NCI-H526 treated with DMSO at 0.1 percent for 48 hours (cell line): ENCODE measurements at regions not wholly inside any gene's neighbourhood (a gene's known extent, or its start where the extent isn't known, plus 50 kb on each side); places are given as distances from the start of the nearest gene placed in this dataset.
"Not testable (repeated sequence)": the region's sequence is repeated elsewhere in the genome, so short reads cannot be mapped to it uniquely, and the experiment has no call there.

Experiments
- DNase-seq: peaks from one replicate; lab custom pipeline; 2025; lab: John Stamatoyannopoulos, UW

DNA sequence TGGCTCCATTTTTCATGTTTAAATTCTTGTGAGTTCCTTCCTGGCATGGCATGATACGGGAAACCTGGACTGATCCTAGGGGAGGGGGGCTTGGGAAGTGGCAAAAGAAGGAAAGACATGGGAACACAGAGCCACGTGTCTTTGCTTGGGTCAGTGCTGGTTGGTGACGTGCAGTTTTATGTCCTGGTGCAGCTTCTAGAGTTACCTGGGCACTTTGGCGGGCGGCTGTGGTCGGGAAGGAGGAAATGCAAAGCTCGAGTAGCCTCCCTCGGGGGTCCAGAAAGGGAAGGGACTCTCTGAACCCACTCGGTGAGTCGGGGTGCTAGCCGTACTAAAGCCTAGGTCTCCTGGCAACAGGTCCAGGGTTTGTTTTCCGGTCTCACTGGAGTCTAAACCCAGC is 94.6 kb downstream of the APOB start:
- DNase-seq: no peak

GRCh38 chr2:20946468-20946867 is 97.4 kb downstream of the APOB start:
- no peak for DNase-seq

DNA sequence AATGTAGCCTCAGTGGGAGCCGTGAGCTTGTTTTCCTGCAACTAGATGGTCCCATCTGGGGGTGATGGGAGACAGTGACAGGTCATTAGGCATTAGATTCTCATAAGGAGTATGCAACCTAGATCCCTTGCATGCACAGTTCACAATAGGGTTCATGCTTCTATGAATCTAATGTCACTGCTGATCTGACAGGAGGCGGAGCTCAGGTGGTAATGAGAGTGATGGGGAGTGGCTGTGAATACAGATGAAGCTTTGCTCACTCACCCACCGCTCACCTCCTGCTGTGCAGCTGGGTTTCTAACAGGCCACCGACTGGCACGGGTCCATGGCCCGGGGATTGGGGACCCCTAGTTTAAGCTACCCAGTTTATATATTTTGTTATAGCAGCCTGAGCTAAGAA is 100.2 kb downstream of the APOB start:
- not testable (repeated sequence) for DNase-seq

GRCh38 chr2:20942646-20943125 is 101.2 kb downstream of the APOB start:
- DNase-seq: no peak

- no peak for DNase-seq
Observed at GRCh38 chr2:20940856-20941255, 103.0 kb downstream of the APOB start.

GRCh38 chr2:20939931-20940795 is 103.7 kb downstream of the APOB start:
- no peak for DNase-seq

- DNase-seq: no peak
Observed at GRCh38 chr2:20937353-20937752, 106.5 kb downstream of the APOB start.

GRCh38 chr2:20935168-20935775 is 108.6 kb downstream of the APOB start:
- DNase-seq: no peak

- DNase-seq: no peak
Observed at GRCh38 chr2:20934236-20934635, 109.6 kb downstream of the APOB start.

GRCh38 chr2:20933714-20934113 is 110.2 kb downstream of the APOB start:
- no peak for DNase-seq

DNA sequence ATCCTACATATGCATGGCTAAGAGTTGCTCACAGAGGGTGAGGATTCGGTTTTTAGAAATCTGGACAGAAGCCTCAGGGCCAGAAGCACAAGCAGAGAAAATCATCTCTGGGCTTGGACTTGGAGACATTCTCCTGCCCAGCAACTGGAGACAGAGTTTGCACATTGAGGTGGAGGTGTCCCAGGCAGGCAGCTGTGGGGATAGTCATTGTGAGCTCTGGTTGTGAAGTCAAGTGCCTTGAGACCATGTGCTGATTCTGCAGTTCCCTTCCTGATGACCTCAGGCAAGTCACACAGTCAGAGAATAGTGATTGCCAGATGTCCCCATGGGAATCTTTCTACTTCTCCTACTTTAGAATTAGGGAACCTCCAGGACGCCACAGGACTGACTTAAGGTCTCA is 108.4 kb upstream of the LDAH start:
- no peak for DNase-seq

DNA sequence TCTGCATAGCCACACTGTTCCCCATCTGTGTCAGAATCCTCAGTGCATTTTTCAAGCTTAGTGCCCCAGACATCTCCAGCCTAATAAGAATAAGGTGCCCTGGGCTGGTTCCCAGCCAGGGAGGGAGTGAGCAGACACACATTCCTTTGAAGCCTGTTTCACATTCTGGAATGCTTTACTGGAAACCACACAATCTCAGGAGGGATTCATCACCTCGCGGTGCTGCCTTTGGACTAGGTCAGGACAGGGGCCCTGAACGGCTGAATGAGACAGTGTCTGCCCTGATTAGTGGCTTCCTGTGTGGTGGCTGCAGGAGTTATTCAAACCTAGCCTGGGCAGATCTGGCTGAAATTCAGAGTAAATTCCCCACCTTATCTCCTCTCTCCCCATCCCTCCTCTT is 108.0 kb upstream of the LDAH start:
- DNase-seq: no peak

DNA sequence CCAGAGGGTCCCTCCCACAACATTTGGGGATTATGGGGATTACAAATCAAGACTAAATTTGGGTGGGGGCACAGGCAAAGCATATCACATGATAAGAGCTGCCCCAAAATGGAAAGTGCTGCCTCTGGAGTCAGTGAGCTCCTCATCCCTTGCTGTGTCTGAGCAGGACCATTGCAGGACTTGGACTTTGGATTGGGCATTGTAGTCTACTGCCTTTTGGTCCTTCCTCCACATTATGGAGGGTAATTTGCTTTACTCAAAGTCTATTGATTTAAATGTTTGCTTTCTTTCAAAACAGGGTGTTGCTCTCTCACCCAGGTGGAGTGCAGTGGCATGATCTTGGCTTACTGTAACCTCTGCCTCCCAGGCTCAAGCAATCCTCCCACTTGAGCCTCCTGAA is 106.8 kb upstream of the LDAH start:
- no peak for DNase-seq

DNA sequence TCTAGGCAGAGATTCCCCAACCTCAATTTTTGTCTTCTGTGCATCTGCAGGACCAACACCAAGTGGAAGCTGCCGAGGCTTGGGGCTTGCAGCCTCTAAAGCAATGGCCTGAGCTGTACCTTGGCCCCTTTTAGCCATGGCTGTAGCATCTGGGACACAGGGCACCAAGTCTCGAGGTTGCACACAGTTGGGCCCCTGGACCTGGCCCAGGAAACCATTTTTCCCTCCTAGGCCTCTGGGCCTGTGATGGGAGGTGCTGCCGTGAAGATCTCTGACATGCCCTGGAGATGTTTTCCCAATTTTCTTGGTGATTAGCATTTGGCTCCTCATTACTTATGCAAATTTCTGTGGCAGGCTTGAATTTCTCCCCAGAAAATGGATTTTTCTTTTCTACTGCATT is 105.7 kb upstream of the LDAH start:
- no peak for DNase-seq

- DNase-seq: no peak
Observed at GRCh38 chr2:20925265-20925889, 102.5 kb upstream of the LDAH start.

DNA sequence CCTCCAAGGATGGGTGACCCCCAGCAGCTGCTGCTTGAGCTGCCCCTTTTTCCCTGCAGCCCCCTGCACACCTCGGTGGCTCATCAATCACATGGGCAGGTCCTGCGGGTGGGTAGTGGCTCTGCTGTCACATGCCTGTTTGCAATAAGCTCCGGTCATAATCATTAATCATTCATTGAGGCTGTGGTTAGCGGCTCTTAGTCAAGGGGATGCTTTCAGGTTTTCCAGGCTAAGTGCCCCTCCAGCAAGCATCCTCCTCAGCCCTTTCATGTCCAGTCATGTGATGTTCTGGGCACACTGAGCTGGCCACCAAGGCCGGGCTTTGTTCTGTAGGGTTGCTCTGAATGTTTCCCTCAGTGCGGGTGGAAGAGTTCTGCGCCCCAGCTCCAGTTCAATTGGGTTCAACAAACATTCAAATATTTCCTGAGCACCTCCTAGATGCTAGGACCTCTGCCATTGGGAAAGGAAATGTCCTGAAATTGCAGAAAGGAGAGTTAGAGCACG is 96.4 kb upstream of the LDAH start:
- no peak for DNase-seq

DNA sequence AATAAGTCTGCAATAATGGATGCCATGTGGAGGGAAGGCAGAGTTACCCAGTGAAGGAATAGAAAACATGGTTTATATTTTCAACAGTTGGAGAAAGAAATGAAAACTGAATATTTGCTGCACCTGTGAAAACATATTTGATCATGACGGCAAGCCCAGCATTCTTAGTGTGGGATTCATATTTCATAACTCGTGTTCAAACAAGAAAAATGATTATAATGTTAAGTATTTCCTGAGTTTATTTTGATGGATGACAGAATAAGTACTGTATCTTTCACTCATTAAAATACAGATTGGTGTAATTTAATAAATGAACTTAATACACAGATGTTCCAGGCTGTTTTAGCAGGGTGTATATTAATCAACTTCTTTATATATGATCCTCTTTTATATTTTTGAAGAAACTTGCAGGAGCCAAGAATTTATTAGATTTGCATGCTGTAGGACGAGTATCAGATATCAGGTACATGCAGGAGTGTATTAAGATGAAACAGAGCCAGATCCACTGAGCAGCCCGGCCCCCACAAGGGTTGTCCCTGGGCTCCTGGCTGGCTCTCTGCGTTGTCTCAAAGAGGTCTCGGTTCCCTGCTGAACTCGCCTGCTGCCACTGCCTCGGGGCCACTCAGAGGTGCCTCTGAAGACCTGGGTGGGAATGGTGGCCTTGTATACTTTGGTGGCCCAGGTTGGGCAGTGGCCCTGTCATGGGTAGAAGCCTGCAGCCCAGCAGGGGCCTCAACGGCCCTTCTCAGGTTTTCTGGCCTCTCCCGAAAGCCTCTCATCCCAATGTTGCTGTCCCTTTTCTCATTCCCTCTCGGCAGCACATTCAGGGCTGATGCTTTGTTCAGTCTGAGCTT is 95.0 kb upstream of the LDAH start:
- DNase-seq: peak; percentile 25

GRCh38 chr2:20917287-20917660 is 94.4 kb upstream of the LDAH start:
- no peak for DNase-seq

DNA sequence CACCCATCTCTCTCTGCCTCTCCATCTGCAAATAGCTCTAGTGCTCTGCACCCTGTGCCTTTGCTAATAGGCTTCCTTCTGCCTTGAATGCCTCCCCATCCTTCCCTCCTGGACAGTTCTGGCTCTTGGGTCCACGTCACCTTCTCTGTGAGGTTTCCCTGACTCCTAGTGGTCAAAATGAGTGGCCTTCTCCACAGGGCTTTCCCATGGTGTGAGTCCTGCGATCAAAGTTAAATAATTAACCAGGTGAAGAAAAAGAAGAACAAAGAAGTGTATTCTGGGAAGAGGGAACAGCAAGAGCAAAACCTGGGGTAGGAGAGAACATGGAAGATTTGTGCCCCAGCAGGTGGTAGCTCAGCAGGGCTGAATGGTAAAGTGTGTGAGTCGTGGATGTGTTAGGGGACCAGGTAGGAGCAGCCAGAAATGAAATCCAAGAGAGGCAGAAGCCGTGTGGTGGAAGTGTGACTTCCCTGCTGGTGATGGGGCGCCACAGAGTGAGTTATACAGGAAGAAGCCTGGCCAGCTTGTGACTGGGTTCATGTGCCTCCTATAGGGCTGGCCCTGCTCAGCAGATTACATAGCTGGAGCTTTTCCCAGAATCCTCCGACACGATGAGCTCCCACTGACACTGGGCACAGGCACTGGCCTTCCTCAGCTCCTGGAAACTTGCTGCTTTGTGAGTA is 93.8 kb upstream of the LDAH start:
- no peak for DNase-seq

GRCh38 chr2:20915271-20915670 is 92.4 kb upstream of the LDAH start:
- no peak for DNase-seq

DNA sequence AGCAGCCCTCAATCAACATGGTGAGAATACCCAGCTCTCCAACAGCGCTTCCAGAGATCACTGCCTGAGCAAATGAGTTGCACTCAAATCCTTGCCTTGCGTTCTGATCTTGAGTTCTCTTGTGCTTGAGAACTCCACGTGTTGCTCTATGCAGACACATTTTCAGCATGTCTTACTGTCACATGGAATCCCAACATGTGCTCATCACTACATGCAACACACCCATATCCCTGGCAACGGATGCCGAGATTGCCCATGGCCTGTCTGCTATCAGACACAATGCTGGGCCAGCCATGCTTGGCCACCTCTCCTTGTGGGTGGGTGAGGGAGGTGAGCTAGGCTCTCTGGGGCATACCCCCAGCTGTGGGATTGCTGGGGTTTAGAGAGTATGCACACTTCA is 91.9 kb upstream of the LDAH start:
- DNase-seq: no peak
